GM18498 (cell line): ENCODE measurements at regions not wholly inside any gene's neighbourhood (a gene's known extent, or its start where the extent isn't known, plus 50 kb on each side); places are given as distances from the start of the nearest gene placed in this dataset.
A peak's percentile ranks its signal among the peaks of the same experiment; 100 is the strongest.

Experiments
- ATAC-seq: cut with Tn5 transposase; IDR thresholded peaks from one replicate; pipeline ENCODE4 v1.9.1; 2021; ENCODE audit warnings: mild to moderate bottlenecking, moderate library complexity; ENCODE audit not compliant: unreplicated experiment

DNA sequence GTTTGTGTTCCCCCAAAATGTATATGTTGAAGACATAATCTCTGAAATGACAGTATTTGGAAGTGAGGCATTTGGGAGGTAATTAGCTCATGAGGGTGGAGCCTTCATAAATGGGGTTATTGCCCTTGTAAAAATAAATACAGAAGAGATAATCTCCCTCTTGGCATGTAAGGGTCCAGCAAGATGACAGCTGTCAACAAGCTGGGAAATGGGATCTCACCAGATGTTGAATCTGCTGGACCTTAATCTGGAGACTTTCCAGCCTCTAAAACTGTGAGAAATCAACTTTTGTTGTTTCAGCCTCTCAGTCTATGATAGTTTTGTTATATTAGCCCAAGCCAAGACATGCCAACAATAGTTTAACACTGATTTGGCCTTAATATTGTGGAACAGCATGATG lies 438.2 kb upstream of the PCDH7 start:
- ATAC-seq: no peak

DNA sequence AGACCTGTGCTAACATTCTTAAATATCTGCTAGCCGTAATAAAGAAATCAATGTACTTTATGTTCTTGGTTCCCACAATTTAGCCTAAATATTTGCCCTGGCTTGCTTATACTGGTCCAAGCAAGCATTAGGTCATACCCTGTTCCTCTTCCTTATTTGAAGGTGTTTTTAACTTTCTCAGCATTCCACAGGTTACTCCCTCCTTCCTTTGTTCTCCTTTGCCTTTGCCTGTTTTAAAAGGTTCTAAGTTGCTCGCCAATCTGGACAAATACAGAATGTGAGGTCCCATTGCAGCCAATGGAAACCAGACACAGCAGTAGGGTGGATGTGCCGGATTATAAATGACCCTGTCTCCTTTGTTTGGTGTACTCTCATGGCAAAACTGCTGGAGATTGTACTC lies 436.8 kb upstream of the PCDH7 start:
- no peak for ATAC-seq

DNA sequence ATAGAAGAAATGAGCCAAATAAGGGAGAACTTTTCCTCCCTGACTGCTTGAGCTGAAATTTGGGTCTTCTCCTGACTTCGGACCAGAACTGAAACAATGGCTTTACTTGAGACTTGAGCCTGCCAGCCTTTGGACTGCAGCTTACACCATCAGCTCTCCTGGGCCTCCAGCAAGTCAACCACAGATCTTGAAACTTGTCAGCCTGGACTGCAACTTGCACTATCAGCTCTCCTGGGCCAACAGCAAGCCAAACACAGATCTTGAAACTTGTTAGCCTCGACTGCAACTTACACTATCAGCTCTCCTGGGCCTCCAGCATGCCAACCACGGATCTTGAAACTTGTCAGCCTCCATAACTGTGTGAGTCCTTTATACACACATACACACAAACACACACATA lies 425.9 kb upstream of the PCDH7 start:
- no peak for ATAC-seq

DNA sequence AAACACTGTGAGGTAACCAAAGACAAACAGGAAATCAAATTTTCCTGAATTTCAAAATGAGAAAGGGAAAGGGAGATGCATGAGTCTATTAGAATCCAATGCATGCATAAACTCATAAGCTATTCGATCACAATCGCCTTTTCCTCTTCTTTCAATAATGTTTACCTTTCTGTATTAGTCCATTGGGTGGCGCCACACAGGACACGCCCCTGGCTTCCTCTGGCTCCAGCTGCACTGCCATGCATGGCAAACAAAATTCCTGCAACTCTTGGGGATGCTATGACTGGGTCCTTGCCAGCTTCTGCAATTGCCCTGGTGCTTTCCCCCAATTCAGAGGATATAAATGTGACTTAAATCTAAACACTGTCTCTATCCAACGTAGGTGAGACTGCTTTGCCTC lies 424.5 kb upstream of the PCDH7 start:
- ATAC-seq: no peak

DNA sequence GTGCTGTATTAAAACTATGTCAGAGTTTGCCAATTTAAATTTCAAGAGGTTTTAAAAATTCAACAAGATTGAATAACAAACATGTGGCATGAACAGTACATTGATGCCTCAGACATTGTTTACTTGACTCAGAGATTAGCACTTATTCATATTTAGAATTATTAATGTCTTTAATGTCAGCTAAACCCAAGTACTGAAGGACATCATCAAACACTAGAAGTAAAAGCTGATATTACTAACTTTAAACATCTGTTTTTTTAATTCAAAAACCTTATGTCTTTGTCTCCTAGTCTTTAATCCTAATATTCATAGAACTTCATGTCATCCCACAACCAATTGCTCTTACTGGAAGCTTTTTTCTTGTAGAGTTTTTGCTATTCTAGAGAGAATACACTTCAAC lies 406.2 kb upstream of the PCDH7 start:
- ATAC-seq: no peak

DNA sequence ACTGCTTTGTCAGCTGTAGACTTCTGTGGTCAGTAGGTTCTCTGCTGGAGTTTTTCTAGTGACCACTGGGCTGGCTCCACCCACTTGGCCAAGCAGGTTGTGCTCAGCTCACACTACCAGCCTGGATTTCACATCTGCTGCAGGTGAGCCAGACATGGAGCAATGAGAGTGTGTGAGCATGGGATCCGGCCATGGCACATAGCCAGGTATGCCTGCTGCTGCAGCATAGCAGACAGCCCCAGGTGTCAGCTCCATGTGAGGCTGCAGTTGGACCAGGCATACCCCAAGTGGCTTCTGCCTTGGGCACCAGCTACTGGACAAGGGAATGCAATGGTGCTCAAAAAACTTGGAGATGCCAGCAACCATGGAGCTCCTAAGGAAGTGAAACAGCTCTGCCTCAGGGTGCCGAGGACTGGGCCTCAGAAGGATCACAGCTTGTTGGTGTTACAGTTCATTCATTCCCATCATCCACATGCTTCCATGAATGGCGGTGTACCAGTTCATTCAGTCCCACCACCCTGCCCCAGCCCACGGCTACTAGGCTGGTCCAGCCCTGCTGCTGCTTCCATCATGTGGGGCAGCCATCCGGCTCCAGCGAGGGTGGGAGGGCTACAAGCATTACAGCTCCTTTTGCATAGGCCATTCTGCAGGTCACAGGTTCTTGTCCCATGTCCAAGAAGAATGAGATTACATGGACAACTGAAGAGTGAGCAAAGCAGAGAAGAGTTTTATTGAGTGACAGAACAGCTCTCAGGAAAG lies 389.1 kb upstream of the PCDH7 start:
- no peak for ATAC-seq

DNA sequence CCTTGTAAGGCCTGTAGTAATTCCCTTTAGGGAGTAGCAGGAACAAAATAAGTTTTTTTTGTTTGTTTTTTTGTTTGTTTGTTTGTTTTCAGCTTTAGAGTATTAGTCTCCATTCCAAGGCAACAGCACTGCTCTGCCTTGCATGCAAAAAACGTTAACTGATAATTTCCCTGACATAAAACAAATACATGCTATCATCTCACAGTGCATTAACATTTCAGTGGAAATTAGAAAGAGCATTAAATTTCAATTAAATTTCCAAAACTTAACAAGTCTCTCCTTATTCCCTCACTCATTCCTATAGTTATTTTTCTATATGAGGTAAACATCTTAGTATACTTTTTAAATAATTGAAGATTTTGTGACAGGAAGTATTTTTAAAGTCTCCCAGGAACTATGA lies 378.4 kb upstream of the PCDH7 start:
- ATAC-seq: no peak

DNA sequence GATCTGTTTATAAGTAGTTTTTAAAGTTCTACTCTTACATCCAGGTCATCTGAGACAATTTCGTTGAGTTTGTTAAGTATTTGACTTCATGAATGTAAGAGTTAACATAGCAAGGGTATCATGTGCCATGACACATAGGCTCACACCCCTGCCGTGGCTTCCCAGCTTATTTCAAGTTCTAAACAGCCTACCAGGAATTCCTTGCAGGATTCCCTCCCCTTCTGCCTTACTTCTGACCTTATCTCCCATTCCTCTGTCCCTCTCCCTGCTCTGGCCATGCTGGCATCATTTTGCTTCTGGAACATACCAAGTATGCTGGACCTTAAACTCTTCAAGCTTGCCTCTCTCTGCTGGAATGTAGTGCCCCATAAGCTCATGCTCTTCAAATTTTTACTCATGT lies 369.9 kb upstream of the PCDH7 start:
- no peak for ATAC-seq

DNA sequence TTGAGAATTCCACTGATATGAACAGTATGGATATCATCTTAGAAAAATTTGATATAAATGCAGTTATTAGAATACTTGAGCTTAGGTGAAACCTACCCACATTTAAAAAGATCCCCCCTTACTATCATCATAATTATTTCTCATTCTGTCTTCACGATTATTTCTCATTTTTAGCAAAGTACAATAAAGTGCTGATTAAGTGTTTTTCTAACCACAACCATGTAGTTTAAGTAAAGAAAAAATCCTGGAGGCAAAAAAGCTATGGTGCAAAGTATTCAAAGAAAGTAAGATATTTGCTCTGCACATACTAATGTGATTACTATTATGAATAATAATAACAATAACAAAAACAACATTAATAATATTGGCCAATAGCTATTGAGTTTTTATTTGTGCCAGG lies 365.6 kb upstream of the PCDH7 start:
- no peak for ATAC-seq

DNA sequence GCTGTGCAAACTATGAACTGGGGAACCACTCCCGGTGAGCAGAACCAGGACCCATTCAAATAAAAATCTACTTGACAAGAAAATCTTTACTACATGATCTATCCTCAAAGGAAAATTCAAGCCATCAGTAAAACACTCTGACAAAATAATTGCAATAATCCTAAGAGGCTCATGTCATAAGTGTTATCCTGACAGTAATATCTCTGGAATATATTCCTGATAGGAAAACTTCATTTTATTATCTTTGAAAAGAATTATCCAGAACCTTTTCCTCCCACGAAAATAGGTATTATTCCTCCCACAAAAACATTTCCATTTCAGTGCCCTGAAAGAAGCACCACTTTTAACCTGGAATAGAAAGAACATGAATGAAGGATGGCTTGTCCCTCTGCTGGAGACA lies 357.7 kb upstream of the PCDH7 start:
- no peak for ATAC-seq

DNA sequence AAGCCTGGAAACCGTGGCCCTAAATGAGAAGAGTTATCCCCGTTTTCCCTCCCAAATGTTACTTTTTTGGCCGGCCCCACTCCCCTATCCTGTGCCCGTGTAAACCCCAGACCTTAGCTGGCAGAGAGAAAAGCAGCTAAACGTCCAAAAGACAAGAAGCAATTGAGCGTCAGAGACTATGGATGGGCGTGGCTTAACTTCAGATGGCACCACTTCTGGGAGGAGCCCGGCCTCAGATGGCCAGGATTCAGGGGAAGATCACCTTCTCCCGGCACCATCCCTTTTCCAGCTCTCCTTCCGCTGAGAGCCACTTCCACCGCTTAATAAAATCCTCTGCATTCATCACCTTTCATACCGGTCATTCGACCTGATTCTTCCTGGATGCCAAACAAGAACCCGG lies 350.1 kb upstream of the PCDH7 start:
- ATAC-seq: no peak

DNA sequence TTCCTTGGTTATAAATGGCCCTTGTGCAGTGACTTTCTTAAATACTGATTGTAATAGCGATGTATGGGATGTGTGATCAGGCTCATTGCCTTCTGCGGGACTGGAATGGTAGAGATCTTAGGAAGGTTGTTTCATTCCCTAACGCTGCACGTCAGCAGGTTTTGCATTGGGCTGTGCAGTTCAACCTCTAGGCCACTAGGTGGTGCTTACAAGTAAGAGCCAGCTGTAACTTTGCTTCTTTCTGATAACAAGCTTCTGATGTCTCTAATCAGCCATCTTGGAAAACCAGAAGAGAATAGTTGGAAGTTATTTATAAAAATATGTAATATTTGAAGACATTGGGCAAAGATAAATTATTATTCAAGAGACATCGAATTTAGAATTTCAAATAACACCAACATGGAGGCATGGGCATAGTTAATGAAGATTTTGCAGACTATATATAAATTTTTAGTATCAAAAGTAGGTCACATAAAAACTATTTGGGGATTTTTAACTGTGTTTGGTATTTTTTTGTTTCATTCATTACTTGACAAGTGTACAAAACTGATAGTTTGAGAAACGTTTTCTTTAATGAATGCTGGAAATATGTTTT lies 339.7 kb upstream of the PCDH7 start:
- ATAC-seq: peak; percentile 91

DNA sequence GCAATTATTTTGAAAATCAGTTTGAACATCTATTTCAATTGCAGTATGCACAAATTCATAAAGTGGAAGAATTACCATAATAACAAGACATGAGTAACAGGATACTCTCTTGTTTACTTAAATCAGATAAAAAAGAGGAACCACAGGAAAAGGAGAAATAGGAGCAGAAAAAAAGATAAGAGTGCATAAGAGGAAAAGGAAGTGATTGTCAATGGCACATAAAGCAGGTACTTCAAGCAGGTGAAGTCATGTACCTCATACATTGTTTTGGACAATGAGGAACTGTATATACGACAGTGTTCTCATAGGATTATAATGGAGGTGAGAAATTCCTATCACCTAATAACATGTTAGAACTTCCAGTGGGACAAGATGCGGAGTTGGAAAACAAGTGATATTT lies 334.5 kb upstream of the PCDH7 start:
- no peak for ATAC-seq

DNA sequence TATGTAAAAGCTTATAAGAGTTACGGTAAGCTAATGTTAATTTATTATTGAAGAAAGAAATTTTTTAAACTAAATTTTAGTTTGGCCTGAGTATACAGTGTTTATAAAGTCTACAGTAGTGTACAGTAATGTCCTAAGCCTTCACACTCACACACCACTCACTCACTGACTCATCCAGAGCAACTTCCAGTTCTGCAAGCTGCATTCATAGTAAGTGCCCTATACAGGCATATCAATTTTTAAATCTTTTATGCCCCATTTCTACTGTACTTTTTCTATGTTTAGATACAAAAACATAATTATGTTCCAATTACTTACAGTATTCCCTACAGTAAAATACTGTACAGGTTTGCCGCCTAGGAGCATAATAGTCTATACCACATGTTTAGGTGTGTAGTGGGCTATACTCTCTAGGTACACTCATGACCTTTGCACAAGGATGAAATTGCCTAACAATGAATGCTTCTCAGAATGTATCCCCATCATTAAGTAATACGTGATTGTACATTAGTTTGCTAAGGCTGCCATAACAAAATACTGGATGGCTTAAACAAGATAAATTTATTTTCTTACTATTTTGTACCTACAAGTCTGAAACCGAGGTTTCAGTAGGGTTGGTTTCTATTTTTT lies 333.8 kb upstream of the PCDH7 start:
- no peak for ATAC-seq

DNA sequence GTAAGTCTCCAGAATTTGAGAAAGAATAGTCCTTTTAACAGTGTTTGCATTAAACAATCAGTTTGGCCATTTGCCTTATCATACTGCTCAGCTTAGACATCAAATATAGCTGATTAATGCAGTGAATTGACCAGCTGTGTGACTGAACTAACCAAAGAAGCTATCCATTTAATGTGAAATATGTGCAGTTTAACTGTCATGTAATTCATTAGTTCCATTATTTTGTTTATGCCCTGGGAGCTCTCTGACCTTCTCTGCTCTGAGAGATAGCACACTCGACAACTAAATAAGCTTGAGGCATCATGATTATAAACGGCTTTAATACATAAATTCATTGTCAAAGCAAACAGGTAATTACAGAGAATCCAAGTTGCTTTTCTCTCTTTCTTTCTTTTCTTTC lies 324.3 kb upstream of the PCDH7 start:
- ATAC-seq: no peak

DNA sequence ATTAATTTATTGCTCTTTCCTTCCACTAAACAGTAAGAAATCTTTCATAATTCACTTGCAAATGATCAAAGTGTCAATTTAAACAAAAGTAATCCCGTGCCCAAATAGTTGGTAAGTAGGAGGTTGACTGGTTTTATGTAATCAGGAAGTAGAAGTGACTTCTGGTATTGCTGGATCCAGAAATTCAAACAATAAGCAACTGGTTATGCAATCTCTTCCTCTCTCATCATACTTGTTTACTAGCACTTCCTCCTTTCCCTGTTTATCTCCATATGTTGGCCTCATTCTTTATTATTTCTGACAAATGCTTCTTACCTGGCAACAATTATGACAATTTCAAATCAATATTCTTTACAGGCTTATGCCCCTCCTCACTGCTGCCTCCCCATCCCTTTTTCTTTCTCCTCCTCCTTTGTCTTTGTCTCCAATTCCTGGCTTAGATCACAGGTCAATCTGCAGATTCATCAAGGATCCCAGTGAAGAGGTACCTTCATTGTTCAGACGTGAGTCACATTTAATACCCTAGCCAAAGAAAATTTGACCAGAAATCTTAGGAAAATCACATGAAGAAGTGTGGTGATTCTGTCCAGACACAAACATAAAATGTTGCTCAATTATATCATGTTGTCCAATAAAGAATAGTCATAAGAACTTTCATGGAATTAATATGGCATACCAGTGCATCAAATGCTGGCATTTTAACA lies 323.2 kb upstream of the PCDH7 start:
- no peak for ATAC-seq

DNA sequence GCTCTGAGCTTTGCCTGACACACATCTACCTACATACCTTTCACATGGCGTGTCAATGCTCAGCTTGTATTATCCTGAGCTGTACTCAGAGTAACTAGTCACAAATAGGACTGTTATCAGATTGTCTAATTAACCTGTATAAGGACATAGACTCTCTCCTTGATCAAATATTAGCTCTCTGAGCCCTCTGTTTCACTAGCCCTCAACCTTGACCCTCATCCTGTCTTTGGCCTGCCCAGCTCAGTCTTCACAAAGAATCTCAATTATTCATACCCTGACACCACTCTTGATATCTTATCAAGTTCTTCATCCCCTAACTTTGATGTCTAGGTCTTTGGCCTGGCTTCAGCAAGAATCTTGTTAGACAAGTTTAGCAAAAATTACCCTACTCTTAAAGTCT lies 320.7 kb upstream of the PCDH7 start:
- ATAC-seq: no peak

DNA sequence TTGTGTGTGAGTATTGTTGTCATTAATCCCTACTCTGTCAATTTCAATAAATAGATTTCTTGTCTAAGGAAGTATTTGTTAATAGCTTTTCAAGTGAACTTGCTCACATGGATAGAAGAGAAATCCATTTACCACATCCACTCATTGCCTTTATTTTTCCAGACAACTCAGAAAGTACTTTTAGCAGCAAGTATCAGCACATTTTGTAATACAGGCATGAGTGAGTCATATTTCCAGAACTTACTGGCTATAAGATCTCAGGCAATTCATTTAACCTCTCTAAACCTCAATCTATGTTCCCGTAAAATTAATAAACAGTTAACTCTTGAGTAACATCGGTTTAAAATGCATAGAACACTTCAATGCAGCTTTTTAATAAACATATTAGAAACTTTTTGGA lies 317.9 kb upstream of the PCDH7 start:
- ATAC-seq: no peak

DNA sequence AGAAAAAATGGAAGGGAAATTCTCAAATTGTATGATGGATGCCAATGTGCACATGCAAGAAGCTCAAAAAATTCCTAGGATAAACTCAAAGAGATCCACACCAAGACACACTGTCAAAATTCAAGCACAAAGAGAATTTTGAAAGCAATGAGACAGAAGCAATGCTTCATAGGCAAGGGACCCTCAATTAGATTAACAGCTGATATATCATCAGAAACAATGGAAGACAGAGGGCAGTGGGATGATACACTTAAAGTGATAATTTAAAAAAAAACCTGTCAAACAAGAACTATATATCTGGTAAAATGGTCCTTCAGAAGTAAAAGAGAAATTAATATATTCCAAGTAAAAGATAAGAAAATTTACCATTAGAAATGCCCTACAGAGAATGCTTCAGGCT lies 306.3 kb upstream of the PCDH7 start:
- ATAC-seq: no peak

DNA sequence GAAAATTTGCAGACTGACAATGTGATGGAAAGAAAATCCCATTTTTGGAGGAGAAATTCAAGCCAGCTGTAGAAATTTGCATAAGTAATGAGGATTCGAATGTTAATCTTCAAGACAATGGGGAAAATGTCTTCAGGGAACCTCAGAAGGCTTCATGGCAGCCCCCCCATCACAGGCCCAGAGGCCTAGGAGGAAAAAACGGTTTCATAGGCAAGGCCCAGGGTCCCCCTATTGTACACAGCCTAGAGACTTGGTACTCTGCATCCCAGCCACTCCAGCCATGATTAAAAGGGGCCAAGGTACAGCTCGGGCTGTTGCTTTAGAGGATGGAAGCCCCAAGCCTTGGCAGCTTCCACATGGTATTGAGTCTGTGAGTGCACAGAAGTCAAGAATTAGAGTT lies 303.6 kb upstream of the PCDH7 start:
- no peak for ATAC-seq

DNA sequence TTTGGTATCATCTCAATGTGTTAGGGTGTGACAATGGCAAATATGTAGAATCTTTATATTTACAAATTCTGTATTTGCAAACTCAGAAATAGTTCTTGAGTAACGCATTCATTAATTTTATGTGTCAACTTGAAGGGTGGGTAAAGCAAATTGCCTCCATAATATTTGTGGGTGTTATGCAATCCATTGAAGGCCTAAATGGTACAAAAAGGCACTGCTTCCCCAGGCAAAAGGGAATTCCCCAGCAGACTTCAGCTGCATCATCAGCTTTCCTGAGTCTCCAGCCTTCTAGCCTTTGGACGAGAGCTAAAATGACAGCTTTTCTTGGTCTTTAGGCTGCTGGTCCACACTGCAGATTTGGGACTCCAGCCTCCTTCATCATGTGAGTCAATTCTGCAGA lies 292.2 kb upstream of the PCDH7 start:
- ATAC-seq: no peak
